HG03342 (cell line): ENCODE measurements at regions not wholly inside any gene's neighbourhood (a gene's known extent, or its start where the extent isn't known, plus 50 kb on each side); places are given as distances from the start of the nearest gene placed in this dataset.
"Not testable (repeated sequence)": the region's sequence is repeated elsewhere in the genome, so short reads cannot be mapped to it uniquely, and the experiment has no call there.

ENCODE experiments used
- ATAC-seq: cut with Tn5 transposase; IDR thresholded peaks from one replicate; pipeline ENCODE4 v1.9.1; 2021; ENCODE audit warnings: mild to moderate bottlenecking, moderate library complexity; ENCODE audit not compliant: unreplicated experiment

DNA sequence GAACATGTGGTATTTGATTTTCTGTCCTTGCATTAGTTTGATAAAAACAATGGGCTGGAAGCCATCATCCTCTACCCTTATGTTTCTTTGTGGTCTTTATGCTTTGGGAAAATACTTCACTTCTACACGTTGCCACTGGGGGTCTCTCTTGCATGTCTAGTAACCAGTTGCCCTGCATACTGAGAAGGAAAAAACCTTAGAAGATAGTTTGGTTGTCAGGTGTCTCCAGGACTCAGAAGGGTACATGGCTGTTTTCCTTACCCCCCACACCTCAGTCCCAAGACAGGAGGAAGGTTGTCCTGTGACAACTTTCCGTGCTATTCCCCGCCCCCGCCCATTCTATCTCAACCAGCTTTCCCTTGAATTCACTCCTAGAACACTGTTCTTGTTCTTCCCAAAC is 62.1 kb upstream of the LANCL3 start:
- peak; percentile 56 for ATAC-seq

GRCh38 chrX:37516512-37516911 is 54.9 kb upstream of the LANCL3 start:
- ATAC-seq = not testable (repeated sequence)

DNA sequence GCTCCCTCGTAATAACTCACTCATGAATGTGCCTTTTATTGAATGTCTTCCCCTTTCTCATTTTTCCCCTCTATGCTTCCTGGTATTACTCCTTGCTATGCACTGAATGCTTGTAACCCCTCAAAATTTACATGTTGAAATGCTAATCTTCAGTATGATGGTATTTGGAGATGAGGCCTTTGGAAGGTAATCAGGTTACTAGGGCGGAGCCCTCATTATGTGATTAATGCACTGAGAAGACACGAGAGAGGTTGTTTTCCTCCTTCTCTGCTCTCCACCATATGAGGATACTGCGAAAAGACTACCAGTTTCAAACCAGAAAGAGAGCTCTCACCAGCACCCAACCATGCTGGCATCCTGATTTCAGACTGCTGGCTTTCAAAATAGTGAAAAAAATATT is 52.2 kb upstream of the LANCL3 start:
- not testable (repeated sequence) for ATAC-seq

- not testable (repeated sequence) for ATAC-seq
These were observed 50.5 kb upstream of the LANCL3 start for GRCh38 chrX:37520860-37521450.
